C4-2B (cell line): ENCODE measurements at regions not wholly inside any gene's neighbourhood (a gene's known extent, or its start where the extent isn't known, plus 50 kb on each side); places are given as distances from the start of the nearest gene placed in this dataset.

Experiments used
- H3K27ac ChIP-seq: fragments of 450-650 bp; 2 replicates; pipeline ENCODE4 v1.5.1; 2017
- CTCF ChIP-seq: fragments of 450-650 bp; conservative IDR thresholded peaks from 2 replicates; pipeline ENCODE4 v1.5.1; 2017; ENCODE audit warnings: mild to moderate bottlenecking
- ZFX ChIP-seq: fragments of 450-650 bp; IDR thresholded peaks from 2 replicates; pipeline ENCODE4 v1.6.1; 2017

GRCh38 chr10:78952686-78953085 lies 116.1 kb upstream of the ZMIZ1 start:
- H3K27ac ChIP-seq = no peak overlapping the region
- no peak for TF ChIP-seq CTCF
- TF ChIP-seq ZFX = no peak

- H3K27ac ChIP-seq = no peak overlapping the region
- TF ChIP-seq ZFX (no peak), CTCF (no peak)
These were observed 115.5 kb upstream of the ZMIZ1 start for GRCh38 chr10:78953113-78953798.

GRCh38 chr10:78953799-78954297 lies 114.9 kb upstream of the ZMIZ1 start:
- no peak overlapping the region for H3K27ac ChIP-seq
- TF ChIP-seq ZFX = no peak

GRCh38 chr10:78954689-78955088 lies 114.1 kb upstream of the ZMIZ1 start:
- H3K27ac ChIP-seq = no peak overlapping the region
- no peak for TF ChIP-seq ZFX
- TF ChIP-seq CTCF = no peak

GRCh38 chr10:78955206-78955605 lies 113.6 kb upstream of the ZMIZ1 start:
- TF ChIP-seq CTCF (no peak), ZFX (no peak)
- no peak overlapping the region for H3K27ac ChIP-seq

GRCh38 chr10:78956391-78956790 lies 112.4 kb upstream of the ZMIZ1 start:
- no peak overlapping the region for H3K27ac ChIP-seq
- TF ChIP-seq ZFX (no peak), CTCF (no peak)

- TF ChIP-seq CTCF (no peak), ZFX (no peak)
- H3K27ac ChIP-seq = no peak overlapping the region
These were observed 111.2 kb upstream of the ZMIZ1 start for GRCh38 chr10:78957471-78958039.
